Caco-2 (cell line): ENCODE measurements at regions not wholly inside any gene's neighbourhood (a gene's known extent, or its start where the extent isn't known, plus 50 kb on each side); places are given as distances from the start of the nearest gene placed in this dataset.

Experiments
- BruUV-seq: library from RNA; stranded (reverse); fragments of 400-500 nt; replicated peaks from 2 replicates; lab custom pipeline; 2021; lab: Mats Ljungman, UMichigan
- CTCF ChIA-PET: fragments of 300-600 bp; sonication (Branson Sonifier 250); formaldehyde crosslinking; loops from one replicate; lab custom pipeline; 2022; ENCODE audit warnings: antibody characterized with exemption; lab: Charles Lee
- POLR2A ChIA-PET: fragments of 300-600 bp; sonication (Branson Sonifier 250); formaldehyde crosslinking; loops from one replicate; lab custom pipeline; 2022; ENCODE audit warnings: antibody characterized with exemption; lab: Charles Lee
- DNase-seq, 2 experiments: peaks; one replicate each; pipeline versions ENCODE4 v3.0.0 to v3.0.0-alpha.2; 2020 to 2022
- H3K27me3 ChIP-seq: replicated peaks from 2 replicates; pipeline ENCODE4 v1.6.0; 2011; ENCODE audit warnings: low read length; ENCODE audit not compliant: control insufficient read depth, insufficient read depth
- H3K36me3 ChIP-seq: 2 replicates; pipeline ENCODE4 v1.5.1; 2011; ENCODE audit warnings: low read length; ENCODE audit not compliant: control insufficient read depth, insufficient read depth
- H3K4me1 ChIP-seq: fragments of 250-450 bp; sonication (Bioruptor Pico); 2 replicates; pipeline ENCODE4 v1.5.1; 2020; ENCODE audit warnings: mild to moderate bottlenecking
- H3K4me3 ChIP-seq: 2 replicates; pipeline ENCODE4 v1.5.1; 2011; ENCODE audit warnings: low read depth, mild to moderate bottlenecking, control low read depth, low read length
- H3K9me3 ChIP-seq: fragments of 250-450 bp; sonication (Bioruptor Pico); 2 replicates; pipeline ENCODE4 v1.5.1; 2020; ENCODE audit warnings: mild to moderate bottlenecking, moderate library complexity
- H3K27ac Mint-ChIP-seq: one replicate; pipeline ENCODE4 v1.8.0; 2022; ENCODE audit warnings: mixed read lengths; ENCODE audit not compliant: unreplicated experiment
- H3K27me3 Mint-ChIP-seq: one replicate; pipeline ENCODE4 v1.8.0; 2022; ENCODE audit warnings: mixed read lengths; ENCODE audit not compliant: insufficient read depth, unreplicated experiment
- H3K36me3 Mint-ChIP-seq: one replicate; pipeline ENCODE4 v1.8.0; 2022; ENCODE audit warnings: mild to moderate bottlenecking, mixed read lengths; ENCODE audit not compliant: insufficient read depth, unreplicated experiment
- H3K4me1 Mint-ChIP-seq: one replicate; pipeline ENCODE4 v1.8.0; 2022; ENCODE audit warnings: low read depth, mixed read lengths; ENCODE audit not compliant: unreplicated experiment
- H3K4me3 Mint-ChIP-seq: one replicate; pipeline ENCODE4 v1.8.0; 2022; ENCODE audit warnings: mild to moderate bottlenecking, moderate library complexity, mixed read lengths; ENCODE audit not compliant: unreplicated experiment
- H3K9me3 Mint-ChIP-seq: one replicate; pipeline ENCODE4 v1.8.0; 2022; ENCODE audit warnings: mixed read lengths; ENCODE audit not compliant: unreplicated experiment
- CTCF ChIP-seq, 2 experiments: fragments of 200-600 bp in 1 of 2; IDR thresholded peaks; 1 replicate in 1 of 2; 2 replicates in 1 of 2; pipeline versions ENCODE4 v1.5.1 to v1.8.0; 2011 to 2022; ENCODE audit warnings: antibody characterized with exemption in 1 of 2, control low read depth in 1 of 2, inconsistent platforms in 1 of 2, low read depth in 1 of 2, low read length in 1 of 2, mild to moderate bottlenecking in 1 of 2, moderate library complexity in 1 of 2; ENCODE audit not compliant: insufficient read depth in 1 of 2, severe bottlenecking in 1 of 2, unreplicated experiment in 1 of 2
- intact Hi-C: fragments of 100-400 bp; cut with micrococcal nuclease; formaldehyde crosslinking; loops from one replicate; pipeline ENCODE4 v1.10.0; 2022; ENCODE audit not compliant: unreplicated experiment

GRCh38 chr5:96016216-96016615 is 54.6 kb upstream of the ELL2 start:
- Histone ChIP-seq H3K36me3 (no peaks in the 10 kb centered on the region), H3K27me3 (no peaks in the 10 kb centered on the region), H3K9me3 (0 out of 2 replicates have a peak, but pooled peaks cover 3% of the 10 kb centered on the region), H3K4me1 (peaks cover 26% of the 10 kb centered on the region), H3K4me3 (no peak overlapping the region)
- Mint-ChIP-seq H3K9me3 (no peaks in the 10 kb centered on the region), H3K27me3 (no peaks in the 10 kb centered on the region), H3K36me3 (no peaks in the 10 kb centered on the region), H3K4me3 (no peak overlapping the region), H3K4me1 (peaks cover 7% of the 10 kb centered on the region), H3K27ac (no peak overlapping the region)
- ChIA-PET CTCF (no interaction called here), POLR2A (no interaction called here)
- no peak for TF ChIP-seq CTCF (IDR thresholded peaks at IDR 0.05; ENCODE audit: insufficient read depth in 1 of 2, low read depth in 1 of 2, low read length in 1 of 2, severe bottlenecking in 1 of 2, unreplicated experiment in 1 of 2)
- no peak for DNase-seq
- intact Hi-C loops, result loop anchor here (5.0 kb wide), 1 partner anchor 54 kb away; the partner anchor contains the start of gene ELL2
- BruUV-seq, result no TSS peak

- no peaks in the 10 kb centered on the region for H3K36me3 ChIP-seq
- Mint-ChIP-seq H3K4me1 (peaks cover 7% of the 10 kb centered on the region), H3K36me3 (no peaks in the 10 kb centered on the region), H3K27ac (no peak overlapping the region), H3K27me3 (no peaks in the 10 kb centered on the region), H3K4me3 (no peak overlapping the region), H3K9me3 (no peaks in the 10 kb centered on the region)
- ChIA-PET POLR2A (no interaction called here), CTCF (no interaction called here)
- H3K4me3 ChIP-seq, result no peak overlapping the region
- peaks cover 26% of the 10 kb centered on the region for H3K4me1 ChIP-seq
- H3K9me3 ChIP-seq, result 0 out of 2 replicates have a peak, but pooled peaks cover 3% of the 10 kb centered on the region
- DNase-seq, result no peak
- intact Hi-C loops, result loop anchor here (5.0 kb wide), 1 partner anchor 53 kb away; the partner anchor contains the start of gene ELL2
- no peaks in the 10 kb centered on the region for H3K27me3 ChIP-seq
- no TSS peak for BruUV-seq
- no peak for TF ChIP-seq CTCF (IDR thresholded peaks at IDR 0.05; ENCODE audit: insufficient read depth in 1 of 2, low read depth in 1 of 2, low read length in 1 of 2, severe bottlenecking in 1 of 2, unreplicated experiment in 1 of 2)
These were observed 54.1 kb upstream of the ELL2 start for GRCh38 chr5:96015709-96016108.

- Histone ChIP-seq H3K36me3 (no peaks in the 10 kb centered on the region), H3K4me3 (no peak overlapping the region), H3K9me3 (0 out of 2 replicates have a peak, but pooled peaks cover 3% of the 10 kb centered on the region), H3K4me1 (peaks cover 26% of the 10 kb centered on the region), H3K27me3 (no peaks in the 10 kb centered on the region)
- Mint-ChIP-seq H3K27ac (no peak overlapping the region), H3K4me3 (no peak overlapping the region), H3K4me1 (peaks cover 7% of the 10 kb centered on the region), H3K9me3 (no peaks in the 10 kb centered on the region), H3K36me3 (no peaks in the 10 kb centered on the region), H3K27me3 (no peaks in the 10 kb centered on the region)
- CTCF ChIA-PET, result no interaction called here
- POLR2A ChIA-PET, result interaction anchor here (0.5 kb wide), 1 partner anchor 128 kb away, joined by 4 read pairs; no protein-coding TSS in a partner anchor
- no TSS peak for BruUV-seq
- no peak for TF ChIP-seq CTCF (IDR thresholded peaks at IDR 0.05; ENCODE audit: insufficient read depth in 1 of 2, low read depth in 1 of 2, low read length in 1 of 2, severe bottlenecking in 1 of 2, unreplicated experiment in 1 of 2)
- no peak for DNase-seq
- intact Hi-C loops, result no loop called here
These were observed 52.7 kb upstream of the ELL2 start for GRCh38 chr5:96014395-96014794.
